ENCODE measurements at regions not wholly inside any gene's neighbourhood (a gene's known extent, or its start where the extent isn't known, plus 50 kb on each side); places are given as distances from the start of the nearest gene placed in this dataset.

DNA sequence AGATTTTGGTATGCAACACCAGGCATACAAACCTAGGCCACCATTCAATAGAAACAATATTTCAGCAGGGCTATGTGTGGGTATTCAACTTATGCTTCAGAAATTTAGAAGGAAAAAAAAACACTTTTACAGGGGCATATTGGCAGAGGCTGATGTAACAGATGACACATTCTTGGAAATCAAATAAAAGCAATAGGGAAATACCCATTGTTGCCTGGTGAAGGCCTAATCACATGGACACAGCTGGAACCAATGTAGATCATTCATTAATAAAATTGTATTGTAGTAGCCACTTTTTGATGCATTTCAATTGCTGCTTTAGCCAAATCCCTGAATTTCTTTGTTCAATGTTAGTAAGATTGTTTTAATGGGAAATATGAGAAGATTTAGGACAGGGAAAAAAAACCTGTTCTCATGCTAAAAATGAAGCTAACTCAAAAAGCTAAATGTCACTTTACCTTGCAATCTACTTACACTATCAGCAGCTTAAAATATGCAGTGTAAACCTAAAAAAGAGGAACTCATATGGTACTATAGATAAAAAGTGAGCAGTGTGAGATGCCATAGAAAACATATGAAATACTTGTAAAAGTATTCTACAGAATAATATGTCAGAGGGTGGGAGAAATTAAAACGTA lies 289.4 kb downstream of the ZEB2 start:
- TF ChIP-seq, protein P1, sequence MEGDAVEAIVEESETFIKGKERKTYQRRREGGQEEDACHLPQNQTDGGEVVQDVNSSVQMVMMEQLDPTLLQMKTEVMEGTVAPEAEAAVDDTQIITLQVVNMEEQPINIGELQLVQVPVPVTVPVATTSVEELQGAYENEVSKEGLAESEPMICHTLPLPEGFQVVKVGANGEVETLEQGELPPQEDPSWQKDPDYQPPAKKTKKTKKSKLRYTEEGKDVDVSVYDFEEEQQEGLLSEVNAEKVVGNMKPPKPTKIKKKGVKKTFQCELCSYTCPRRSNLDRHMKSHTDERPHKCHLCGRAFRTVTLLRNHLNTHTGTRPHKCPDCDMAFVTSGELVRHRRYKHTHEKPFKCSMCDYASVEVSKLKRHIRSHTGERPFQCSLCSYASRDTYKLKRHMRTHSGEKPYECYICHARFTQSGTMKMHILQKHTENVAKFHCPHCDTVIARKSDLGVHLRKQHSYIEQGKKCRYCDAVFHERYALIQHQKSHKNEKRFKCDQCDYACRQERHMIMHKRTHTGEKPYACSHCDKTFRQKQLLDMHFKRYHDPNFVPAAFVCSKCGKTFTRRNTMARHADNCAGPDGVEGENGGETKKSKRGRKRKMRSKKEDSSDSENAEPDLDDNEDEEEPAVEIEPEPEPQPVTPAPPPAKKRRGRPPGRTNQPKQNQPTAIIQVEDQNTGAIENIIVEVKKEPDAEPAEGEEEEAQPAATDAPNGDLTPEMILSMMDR (IDR thresholded peaks at IDR 0.05), result no peak
- ATAC-seq (ENCODE audit: low FRiP score), result no peak

DNA sequence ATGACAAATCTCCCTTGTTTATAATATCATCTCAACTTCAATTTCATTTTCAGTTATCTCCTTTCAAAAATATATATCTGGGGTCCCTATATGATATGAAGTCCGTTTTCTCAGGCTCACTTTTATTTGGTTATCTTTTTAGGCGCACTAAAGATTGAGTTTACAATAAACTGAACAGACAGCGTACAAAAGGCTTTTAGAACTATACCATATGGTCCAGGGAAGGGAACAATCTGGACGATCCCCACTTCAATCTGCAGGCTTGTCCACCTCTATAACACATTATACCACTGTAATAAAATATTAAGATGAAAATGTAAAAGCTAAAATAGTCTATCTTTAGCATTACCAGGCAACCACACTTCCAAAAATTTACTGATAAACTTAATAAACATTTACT lies 289.9 kb downstream of the ZEB2 start:
- TF ChIP-seq, protein P1 (IDR thresholded peaks at IDR 0.05), result no peak
- no peak for DNase-seq (ENCODE audit: low spot score)

More for the DNA sequence above, 289.4 kb downstream of the ZEB2 start:
- DNase-seq (ENCODE audit: low spot score), result no peak

DNA sequence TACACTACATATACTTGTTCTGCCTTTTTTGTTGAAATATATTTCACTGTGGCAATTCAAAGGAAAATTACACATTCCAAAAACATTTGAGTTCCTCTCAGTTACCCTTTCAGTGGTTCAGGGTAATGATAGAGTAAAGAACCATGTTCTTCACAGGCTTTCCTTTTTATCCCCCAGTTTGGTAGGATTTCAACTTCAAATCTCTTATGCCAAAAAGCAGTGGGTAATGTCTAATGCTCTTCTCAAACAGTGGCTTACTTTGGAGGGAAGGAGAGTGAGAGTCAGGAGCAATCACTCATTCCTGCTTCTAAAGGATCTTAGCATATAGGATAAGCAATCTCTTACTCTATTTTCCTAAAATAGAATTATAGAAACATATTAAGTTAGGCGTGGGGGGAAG lies 290.6 kb downstream of the ZEB2 start:
- TF ChIP-seq, protein P1 (IDR thresholded peaks at IDR 0.05), result no peak
- ATAC-seq (ENCODE audit: low FRiP score) (no peak), DNase-seq (ENCODE audit: low spot score) (no peak)

More for the DNA sequence above, 289.9 kb downstream of the ZEB2 start:
- ATAC-seq (ENCODE audit: low FRiP score), result no peak

DNA sequence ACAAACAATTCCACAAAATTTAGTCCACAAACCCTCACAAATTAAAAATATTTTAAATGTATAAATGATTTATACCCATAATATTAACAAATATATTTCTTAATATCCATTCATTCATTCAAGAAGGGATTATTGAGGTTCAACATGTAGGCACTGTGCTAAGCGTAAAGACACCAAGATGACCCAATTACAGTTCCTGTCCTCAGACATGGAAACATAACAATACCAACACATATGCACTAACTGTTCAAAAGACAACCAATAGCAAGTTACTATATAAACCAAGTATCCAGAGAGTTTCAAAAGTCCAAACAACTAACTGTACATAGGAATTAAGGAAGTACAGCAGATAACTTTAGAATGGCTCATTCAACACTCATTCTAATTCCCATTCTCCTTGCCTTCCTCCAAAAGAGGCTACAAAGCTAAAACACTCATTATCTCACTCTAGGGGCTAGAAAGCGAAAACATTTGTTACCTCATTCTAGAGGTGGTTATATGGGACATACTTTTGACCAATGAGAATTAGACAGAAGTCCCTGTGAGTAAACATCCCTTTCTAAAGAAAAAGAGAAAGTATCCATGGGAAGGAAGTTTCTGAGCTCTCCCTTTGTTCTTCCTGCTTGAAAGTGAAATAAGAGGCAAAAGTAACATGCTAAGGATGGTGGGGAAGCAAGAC lies 292.4 kb downstream of the ZEB2 start:
- ATAC-seq (ENCODE audit: low FRiP score) (no peak), DNase-seq (ENCODE audit: low spot score) (no peak)
- TF ChIP-seq, protein P1 (IDR thresholded peaks at IDR 0.05), result no peak

DNA sequence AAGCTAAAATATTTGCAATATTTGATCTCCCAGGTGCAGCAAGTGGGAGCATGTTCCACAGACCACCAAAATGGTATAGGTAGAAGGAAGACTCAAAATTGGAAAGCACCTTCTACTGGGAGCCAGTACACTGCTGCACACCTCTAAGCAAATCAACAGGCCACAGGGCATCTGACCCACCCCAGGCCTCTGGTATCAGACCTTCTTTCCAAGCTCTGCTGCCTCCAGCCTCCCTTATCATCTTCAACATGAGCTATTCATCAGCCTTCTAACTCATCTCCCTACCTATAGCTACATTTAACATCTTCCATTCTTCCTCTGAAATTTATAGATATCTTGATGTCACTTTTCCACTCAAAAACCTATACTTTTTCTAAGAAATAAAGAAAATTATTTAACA lies 294.8 kb downstream of the ZEB2 start:
- TF ChIP-seq, protein P1 (IDR thresholded peaks at IDR 0.05), result no peak
- ATAC-seq (ENCODE audit: low FRiP score), result no peak
- DNase-seq (ENCODE audit: low spot score), result no peak

DNA sequence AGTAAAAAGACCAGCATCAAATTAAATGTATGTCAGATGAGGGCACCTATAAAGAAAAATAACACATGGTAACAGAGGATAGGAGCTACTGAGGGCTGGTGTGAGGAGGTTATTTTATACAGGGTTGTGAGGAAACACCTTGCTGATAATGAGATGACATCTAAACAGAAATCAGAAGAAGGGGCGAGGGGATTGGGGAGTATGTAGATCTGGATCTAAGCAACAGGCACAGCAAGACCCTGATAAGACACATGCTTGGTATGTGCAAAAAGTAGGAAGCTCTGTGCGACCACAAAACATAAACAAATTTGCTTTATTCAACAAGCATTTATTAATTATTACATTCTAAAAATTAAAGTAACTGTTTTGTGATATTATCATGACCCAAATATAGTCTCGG lies 295.4 kb downstream of the ZEB2 start:
- TF ChIP-seq, protein P1 (IDR thresholded peaks at IDR 0.05), result no peak
- no peak for ATAC-seq (ENCODE audit: low FRiP score)
- DNase-seq (ENCODE audit: low spot score), result no peak

DNA sequence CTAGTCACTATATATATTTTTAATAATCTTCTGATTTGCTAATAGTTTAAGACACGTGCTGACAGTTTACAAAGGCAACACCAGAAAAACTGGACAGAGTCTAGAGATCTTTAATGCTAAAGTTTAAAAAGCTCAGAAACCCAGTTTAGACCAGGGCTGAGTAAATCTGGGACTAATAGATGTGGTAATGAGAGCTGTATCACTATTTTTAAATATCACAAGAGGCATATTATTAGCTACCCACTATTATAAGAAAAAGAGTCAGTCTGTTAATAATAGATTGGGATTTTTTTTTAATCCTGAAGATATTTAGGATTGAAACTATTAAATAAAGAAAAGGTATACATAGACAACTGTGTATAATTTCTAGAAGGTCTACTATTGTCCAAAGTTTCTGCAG lies 299.9 kb downstream of the ZEB2 start:
- TF ChIP-seq, protein P1 (IDR thresholded peaks at IDR 0.05), result no peak
- no peak for DNase-seq (ENCODE audit: low spot score)
- ATAC-seq (ENCODE audit: low FRiP score), result no peak

Data from omental fat pad (tissue), 3 donors.